ENCODE measurements at regions not wholly inside any gene's neighbourhood (a gene's known extent, or its start where the extent isn't known, plus 50 kb on each side); places are given as distances from the start of the nearest gene placed in this dataset.

DNA sequence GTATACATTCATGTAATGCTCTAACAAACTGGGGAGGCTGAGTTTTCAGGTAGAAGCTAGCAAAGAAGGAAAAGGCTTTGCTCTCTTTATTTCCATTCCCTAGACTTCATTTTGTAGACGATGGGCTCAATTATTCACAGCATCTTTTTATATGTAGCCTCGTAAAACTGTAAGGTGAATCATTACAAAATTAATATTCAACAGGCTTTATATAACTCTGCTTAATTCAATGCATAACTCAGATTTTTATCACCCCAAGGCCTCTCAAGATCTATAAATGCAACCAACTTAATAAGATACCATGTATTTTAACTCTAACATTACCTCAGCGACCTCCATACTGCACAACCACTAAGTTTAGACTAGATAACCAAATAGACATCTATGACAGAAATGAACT is 63.0 kb upstream of the FRMD4B start:
- TF ChIP-seq, protein P1, sequence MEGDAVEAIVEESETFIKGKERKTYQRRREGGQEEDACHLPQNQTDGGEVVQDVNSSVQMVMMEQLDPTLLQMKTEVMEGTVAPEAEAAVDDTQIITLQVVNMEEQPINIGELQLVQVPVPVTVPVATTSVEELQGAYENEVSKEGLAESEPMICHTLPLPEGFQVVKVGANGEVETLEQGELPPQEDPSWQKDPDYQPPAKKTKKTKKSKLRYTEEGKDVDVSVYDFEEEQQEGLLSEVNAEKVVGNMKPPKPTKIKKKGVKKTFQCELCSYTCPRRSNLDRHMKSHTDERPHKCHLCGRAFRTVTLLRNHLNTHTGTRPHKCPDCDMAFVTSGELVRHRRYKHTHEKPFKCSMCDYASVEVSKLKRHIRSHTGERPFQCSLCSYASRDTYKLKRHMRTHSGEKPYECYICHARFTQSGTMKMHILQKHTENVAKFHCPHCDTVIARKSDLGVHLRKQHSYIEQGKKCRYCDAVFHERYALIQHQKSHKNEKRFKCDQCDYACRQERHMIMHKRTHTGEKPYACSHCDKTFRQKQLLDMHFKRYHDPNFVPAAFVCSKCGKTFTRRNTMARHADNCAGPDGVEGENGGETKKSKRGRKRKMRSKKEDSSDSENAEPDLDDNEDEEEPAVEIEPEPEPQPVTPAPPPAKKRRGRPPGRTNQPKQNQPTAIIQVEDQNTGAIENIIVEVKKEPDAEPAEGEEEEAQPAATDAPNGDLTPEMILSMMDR (conservative IDR thresholded peaks at IDR 0.05) = no peak
- TF ChIP-seq ZFX (IDR thresholded peaks at IDR 0.05) = no peak
- no peak overlapping the region for H3K27ac ChIP-seq

DNA sequence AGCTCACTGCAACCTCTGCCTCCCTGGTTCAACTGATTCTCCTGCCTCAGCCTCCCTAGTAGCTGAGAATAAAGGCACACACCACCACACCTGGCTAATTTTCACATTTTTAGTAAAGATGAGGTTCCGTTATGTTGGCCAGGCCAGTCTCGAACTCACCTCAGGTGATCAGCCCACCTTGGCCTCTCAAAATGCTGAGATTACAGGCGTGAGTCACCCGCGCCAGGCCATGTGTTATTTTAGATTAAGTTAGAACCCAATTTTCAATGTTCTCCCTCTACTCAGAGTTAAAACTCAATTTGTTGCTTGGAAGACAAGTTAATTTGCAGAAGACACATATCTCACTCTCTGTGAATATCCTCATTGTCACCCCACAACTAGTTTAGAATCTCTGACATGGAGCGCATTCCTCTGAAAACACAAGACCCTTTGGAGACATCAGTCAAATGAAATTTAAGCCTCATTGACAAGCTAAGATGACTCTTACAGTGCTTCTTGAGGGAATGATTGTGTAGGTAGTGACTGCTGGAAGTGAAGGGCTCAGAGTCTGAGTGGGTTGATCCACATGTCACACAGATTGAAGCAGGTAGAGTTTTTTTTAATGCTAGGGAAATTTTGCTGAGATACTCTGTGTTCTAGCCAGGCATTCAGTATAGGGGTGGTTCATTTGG is 60.6 kb upstream of the FRMD4B start:
- TF ChIP-seq, protein P1 (conservative IDR thresholded peaks at IDR 0.05) = no peak
- TF ChIP-seq ZFX (IDR thresholded peaks at IDR 0.05) = no peak
- no peak overlapping the region for H3K27ac ChIP-seq

DNA sequence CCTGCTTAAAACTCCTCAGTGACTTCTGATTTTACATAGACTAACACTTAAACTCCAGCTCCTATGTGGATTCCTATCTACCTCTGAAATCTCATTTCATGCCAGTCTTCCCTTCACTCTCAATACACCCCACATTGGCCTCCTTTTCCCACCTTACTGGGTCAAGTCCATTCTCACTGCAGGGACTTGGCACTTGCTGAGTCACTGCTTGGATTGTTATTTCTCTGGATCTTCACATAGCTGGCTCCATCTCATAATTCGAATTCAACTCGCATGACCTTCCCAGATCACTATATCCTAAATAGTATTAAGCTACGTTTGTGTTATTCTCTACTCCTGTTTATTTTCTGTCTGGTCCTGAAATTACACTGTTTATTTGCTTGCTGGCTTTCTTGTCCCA is 59.6 kb upstream of the FRMD4B start:
- TF ChIP-seq ZFX (IDR thresholded peaks at IDR 0.05) = no peak
- TF ChIP-seq, protein P1 (conservative IDR thresholded peaks at IDR 0.05) = no peak

DNA sequence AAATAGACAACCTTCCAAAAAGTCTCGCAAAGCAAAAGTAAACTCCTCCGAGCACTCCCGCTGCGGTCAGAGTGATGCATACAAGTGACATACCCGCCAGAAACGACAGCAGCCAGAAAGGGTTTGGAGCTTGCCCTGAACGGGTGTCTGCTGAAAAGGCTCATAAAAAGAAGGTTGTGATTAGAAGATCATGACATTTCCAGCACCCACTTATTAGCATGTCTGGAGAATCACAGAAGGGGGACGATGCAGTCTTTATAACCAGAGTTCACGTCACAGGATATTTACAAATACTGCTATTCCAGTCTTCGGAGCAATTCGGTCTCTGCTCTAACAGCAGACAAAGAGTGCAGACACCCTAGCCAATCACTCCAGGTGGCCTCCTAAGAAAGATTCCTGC is 59.1 kb upstream of the FRMD4B start:
- TF ChIP-seq, protein P1 (conservative IDR thresholded peaks at IDR 0.05) = no peak
- TF ChIP-seq ZFX (IDR thresholded peaks at IDR 0.05) = no peak
- H3K27ac ChIP-seq = no peak overlapping the region

More for the DNA sequence above, 59.6 kb upstream of the FRMD4B start:
- H3K27ac ChIP-seq = no peak overlapping the region

DNA sequence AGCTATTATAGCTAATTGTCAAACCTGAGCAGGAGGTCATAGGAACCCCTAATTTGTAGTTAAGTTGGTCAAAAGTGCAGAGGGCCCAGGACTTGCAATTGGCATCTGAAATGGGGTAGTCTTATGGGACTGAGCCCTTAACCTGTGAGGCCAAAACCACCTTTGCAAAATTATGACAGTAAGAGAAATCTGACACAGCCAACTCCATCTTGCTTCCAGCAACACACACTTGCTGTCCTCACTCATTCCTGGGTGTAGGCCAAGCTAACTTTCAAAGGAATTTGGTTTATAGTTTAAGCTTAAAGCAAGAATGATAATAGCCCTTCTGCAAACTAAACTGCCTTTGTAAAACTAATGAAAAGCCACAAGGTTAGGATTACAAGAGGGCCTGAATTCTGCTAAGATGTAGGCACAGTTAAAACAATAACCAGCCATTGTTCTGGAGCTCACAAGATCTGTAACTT is 57.6 kb upstream of the FRMD4B start:
- H3K27ac ChIP-seq = no peak overlapping the region
- no peak for TF ChIP-seq ZFX (IDR thresholded peaks at IDR 0.05)
- TF ChIP-seq, protein P1 (conservative IDR thresholded peaks at IDR 0.05) = no peak

DNA sequence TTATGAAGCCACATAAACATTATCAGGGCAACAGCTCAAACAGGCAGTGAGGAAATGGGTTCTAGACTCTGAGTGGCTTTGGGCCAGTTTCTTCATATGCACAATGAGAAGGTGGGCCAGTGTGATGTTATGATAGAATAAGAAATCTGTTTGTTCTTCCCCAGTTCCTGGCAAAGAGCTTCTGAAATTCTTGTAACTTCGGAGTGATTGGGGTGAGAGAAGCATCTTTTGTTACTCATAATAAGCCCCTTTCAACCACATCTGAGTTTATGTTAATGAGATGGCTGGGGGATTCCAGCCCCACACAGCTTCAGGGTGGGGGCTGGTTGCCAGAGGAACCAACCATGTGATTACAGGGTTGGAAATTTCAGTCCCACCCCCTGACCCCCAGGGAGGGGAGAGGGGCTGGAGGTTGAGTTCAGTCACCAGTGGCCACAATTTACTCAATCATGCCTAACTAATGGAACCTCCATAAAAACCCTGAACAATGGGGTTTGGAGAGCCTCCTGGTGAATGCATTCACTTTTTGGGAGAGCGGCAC is 57.0 kb upstream of the FRMD4B start:
- no peak for TF ChIP-seq ZFX (IDR thresholded peaks at IDR 0.05)
- TF ChIP-seq, protein P1 (conservative IDR thresholded peaks at IDR 0.05) = no peak
- no peak overlapping the region for H3K27ac ChIP-seq

DNA sequence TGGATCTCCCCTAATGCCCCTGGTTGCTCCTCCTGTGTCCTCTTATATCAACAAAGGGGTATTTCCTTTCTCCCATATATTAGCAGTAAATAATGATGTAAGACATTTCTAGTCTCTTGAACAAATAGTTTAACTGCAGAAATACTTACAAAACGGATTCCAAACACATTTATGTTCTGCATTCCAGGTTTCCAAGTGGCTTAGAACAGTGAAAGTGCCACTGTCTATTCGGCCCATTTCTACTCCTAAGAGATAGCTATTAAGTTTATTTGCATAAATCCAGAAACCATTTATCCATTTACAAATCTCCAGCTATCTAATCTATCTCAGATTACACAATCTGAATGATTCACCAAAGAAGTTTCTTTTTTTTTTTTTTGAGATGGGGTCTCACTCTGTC is 55.8 kb upstream of the FRMD4B start:
- TF ChIP-seq, protein P1 (conservative IDR thresholded peaks at IDR 0.05) = no peak
- no peak for TF ChIP-seq ZFX (IDR thresholded peaks at IDR 0.05)

More for the DNA sequence above, 55.8 kb upstream of the FRMD4B start:
- no peak overlapping the region for H3K27ac ChIP-seq

All from C4-2B (cell line).